DOHH2 (cell line): ENCODE measurements at regions not wholly inside any gene's neighbourhood (a gene's known extent, or its start where the extent isn't known, plus 50 kb on each side); places are given as distances from the start of the nearest gene placed in this dataset.

Experiments used
- EZH2phosphoT487 ChIP-seq: fragments of 200-600 bp; sonication (generic); IDR thresholded peaks from 2 replicates; pipeline ENCODE4 v1.6.1; 2017; ENCODE audit warnings: borderline replicate concordance, mild to moderate bottlenecking, antibody characterized with exemption, low read length, moderate library complexity, mixed read lengths
- TF ChIP-seq, protein P1 (sequence below): fragments of 200-600 bp; sonication (generic); IDR thresholded peaks from one replicate; pipeline ENCODE4 v1.5.1; 2014; ENCODE audit warnings: antibody characterized with exemption, mild to moderate bottlenecking, low read depth, low read length; ENCODE audit not compliant: poor library complexity, severe bottlenecking

DNA sequence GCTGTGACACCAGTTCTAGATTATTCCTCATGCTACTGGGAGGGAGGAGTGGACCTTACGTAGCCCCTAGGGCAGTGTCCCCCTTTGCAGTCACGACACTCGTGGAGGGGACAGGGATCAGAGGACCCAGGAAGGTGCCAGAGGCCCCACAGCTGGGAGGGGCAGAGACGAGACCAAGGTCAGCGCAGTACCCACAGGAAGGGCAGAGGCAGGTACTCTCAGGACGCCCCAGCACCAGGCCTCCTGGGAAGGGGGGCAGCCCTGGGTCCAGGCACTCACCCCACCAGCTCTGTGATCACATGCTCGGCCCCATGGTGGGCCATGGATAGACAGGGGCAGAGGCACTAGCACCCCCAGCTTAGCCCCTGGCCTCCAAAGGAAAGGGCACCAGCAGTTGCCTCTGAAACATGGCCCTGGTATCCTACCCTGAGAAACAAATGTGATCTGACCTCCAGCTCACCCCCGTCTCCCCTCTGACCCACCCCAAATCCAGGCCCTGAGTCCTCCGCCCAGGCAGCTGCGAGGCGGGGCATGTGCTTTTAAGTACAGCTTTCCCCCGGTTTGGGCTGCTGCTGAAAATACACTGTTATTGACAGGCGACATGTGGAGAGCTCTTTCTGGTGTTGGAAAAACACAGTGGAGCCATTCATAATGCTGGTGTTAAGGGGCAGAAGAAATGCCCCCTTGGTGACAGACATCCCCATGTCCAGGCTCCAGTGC is 361.9 kb downstream of the C16orf95 start:
- TF ChIP-seq, protein P1, sequence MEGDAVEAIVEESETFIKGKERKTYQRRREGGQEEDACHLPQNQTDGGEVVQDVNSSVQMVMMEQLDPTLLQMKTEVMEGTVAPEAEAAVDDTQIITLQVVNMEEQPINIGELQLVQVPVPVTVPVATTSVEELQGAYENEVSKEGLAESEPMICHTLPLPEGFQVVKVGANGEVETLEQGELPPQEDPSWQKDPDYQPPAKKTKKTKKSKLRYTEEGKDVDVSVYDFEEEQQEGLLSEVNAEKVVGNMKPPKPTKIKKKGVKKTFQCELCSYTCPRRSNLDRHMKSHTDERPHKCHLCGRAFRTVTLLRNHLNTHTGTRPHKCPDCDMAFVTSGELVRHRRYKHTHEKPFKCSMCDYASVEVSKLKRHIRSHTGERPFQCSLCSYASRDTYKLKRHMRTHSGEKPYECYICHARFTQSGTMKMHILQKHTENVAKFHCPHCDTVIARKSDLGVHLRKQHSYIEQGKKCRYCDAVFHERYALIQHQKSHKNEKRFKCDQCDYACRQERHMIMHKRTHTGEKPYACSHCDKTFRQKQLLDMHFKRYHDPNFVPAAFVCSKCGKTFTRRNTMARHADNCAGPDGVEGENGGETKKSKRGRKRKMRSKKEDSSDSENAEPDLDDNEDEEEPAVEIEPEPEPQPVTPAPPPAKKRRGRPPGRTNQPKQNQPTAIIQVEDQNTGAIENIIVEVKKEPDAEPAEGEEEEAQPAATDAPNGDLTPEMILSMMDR, result no peak
- no peak for TF ChIP-seq EZH2phosphoT487
